AG09309 (cell line): ENCODE measurements at regions not wholly inside any gene's neighbourhood (a gene's known extent, or its start where the extent isn't known, plus 50 kb on each side); places are given as distances from the start of the nearest gene placed in this dataset.

ENCODE experiments used
- DNase-seq: peaks from one replicate; pipeline ENCODE4 v3.0.0-alpha.2; 2010; ENCODE audit warnings: low read depth
- H3K4me3 ChIP-seq: 2 replicates; pipeline ENCODE4 v1.5.1; 2011; ENCODE audit warnings: mild to moderate bottlenecking, low read depth, low read length, moderate library complexity; ENCODE audit not compliant: control insufficient read depth
- TF ChIP-seq, protein P1 (sequence below): IDR thresholded peaks from 2 replicates; pipeline ENCODE4 v1.5.1; 2011; ENCODE audit warnings: mild to moderate bottlenecking, low read depth, low read length, inconsistent platforms; ENCODE audit not compliant: insufficient read depth, control insufficient read depth; ENCODE audit errors: missing control alignments

DNA sequence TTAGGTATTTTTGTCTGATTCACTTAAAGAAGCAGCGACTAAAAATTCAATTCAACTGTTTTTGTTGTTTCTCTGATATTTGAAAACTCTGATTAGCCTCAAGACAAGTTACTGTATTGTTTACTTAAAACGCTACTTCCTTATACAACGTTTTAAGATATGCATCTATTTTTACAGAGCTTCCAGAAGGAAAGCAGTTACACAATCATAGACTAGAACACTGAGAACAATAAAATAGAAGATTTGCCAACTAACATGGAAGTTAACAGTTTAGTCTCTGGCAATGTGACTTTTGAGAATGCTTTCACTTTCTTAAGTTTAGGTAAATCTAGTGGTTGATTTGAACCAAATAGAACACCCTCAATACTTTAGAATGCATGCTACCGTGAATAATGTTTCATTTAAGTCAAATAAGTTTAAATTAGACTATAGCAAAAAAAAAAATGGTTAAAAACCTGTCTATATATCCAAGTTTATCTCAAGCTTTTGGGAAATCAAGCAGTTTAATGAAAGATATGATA, 614.8 kb downstream of the DACH1 start:
- no peak for DNase-seq
- no peak overlapping the region for H3K4me3 ChIP-seq
- TF ChIP-seq, protein P1, sequence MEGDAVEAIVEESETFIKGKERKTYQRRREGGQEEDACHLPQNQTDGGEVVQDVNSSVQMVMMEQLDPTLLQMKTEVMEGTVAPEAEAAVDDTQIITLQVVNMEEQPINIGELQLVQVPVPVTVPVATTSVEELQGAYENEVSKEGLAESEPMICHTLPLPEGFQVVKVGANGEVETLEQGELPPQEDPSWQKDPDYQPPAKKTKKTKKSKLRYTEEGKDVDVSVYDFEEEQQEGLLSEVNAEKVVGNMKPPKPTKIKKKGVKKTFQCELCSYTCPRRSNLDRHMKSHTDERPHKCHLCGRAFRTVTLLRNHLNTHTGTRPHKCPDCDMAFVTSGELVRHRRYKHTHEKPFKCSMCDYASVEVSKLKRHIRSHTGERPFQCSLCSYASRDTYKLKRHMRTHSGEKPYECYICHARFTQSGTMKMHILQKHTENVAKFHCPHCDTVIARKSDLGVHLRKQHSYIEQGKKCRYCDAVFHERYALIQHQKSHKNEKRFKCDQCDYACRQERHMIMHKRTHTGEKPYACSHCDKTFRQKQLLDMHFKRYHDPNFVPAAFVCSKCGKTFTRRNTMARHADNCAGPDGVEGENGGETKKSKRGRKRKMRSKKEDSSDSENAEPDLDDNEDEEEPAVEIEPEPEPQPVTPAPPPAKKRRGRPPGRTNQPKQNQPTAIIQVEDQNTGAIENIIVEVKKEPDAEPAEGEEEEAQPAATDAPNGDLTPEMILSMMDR: no peak

DNA sequence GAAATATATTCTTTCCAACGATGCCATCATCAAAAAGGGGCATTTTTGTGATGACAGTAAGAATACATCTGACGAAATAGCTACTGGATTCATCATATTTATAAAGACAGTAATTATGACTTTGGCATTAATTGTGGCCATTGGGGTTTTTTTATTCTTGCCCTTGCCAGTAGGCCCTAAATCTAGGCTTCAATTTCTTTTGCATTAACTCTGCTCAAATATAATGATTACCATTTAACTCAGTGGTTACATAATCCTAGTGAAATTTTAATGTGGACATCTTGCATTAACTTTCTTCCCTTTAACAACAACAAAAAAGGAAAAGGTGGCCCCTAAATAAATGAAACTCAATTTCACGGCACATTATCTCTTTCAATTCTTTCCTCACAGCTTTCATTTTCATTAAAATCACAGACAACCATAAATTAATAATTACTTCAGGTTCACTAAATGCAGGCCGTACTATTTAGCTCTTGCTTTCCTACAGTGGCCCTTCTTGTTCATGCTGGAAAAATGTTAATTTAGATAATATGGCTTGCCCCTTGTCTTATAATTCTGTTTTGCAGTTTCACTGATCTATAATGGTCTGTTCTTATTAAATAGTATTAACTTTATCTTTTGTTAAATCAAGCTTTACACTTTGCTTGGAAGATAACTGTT, 615.6 kb downstream of the DACH1 start:
- no peak overlapping the region for H3K4me3 ChIP-seq
- TF ChIP-seq, protein P1: no peak
- DNase-seq: no peak

DNA sequence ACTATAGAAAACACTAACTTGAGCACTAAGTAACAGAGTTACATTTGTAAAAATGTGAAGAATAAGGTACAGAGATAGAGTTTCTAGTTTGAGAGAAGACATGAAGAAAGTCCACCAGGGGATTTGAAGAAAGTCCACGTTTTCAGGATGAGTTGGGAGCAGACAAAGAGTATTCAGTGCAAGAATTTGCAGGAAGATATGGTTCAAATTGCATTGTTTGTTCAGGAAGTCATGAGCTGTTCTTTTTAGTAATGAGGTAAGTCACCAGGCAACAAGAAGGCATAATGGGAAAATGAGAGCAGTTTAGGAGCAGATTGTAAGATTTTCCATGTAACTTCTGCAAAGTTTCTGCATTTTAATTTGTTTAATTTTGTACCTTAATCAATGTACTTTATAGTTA, 618.0 kb downstream of the DACH1 start:
- no peak for DNase-seq
- H3K4me3 ChIP-seq: no peak overlapping the region
- TF ChIP-seq, protein P1: no peak

DNA sequence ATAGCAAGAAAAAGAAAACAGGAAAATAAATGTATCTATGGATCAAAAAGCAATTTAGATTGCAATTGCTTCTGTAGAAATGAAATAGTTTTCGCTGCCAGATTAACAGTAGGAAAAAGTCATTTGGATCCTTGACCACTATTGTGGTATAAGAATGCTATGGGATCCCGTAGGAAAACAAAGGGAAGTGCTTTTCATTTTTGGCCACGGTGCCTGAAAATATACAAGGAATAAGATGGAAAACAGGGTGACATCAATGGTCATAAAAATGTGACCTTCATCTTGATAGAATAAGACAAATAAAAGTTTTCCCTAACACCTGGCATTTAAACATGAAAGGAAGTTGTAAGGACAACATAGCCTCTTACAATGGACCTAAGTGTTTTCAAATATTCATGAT, 622.8 kb downstream of the DACH1 start:
- DNase-seq: no peak
- H3K4me3 ChIP-seq: no peak overlapping the region
- TF ChIP-seq, protein P1: no peak

DNA sequence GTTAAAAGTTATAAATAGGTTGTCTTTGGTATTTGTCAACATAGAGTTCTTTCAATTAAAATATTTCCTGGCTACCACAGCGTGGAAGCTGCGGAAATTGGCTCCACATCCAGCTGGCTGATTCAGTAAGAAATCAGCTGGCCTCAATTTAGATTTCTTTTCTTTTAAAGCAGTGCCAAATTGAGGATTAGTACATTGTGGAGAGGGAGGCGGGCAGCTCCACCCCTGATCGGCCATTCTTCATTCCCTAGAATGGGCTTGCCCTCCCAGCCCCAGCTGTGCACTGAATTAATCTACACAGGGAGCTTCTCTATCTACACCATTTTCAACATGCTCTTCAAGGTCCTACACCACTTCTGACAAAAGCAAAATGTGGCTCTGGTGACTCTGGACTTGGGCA, 624.8 kb downstream of the DACH1 start:
- H3K4me3 ChIP-seq: no peak overlapping the region
- DNase-seq: no peak
- TF ChIP-seq, protein P1: no peak

DNA sequence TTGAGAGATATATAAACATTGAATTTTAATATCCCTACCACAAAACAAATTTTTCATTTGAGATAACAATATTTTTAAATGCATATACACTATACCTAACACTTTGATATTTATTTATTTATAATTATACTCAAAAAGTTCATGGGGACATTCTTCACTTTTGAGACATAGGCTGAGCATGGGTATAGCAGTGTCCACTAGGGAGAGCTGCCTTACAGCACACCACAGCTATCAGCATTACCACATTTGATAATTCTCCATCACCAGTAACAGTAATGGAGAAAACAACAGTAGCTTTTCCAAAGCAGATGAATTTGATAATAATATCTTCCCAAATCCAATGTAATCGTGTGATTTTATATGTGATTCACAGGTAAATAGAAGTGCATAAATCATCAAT, 626.1 kb downstream of the DACH1 start:
- TF ChIP-seq, protein P1: no peak
- H3K4me3 ChIP-seq: no peak overlapping the region
- DNase-seq: no peak
